Activated CD4-positive, alpha-beta memory T cell treated with anti-CD3 and anti-CD28 coated beads for 36 hours (primary cell): ENCODE measurements at regions not wholly inside any gene's neighbourhood (a gene's known extent, or its start where the extent isn't known, plus 50 kb on each side); places are given as distances from the start of the nearest gene placed in this dataset.

Source experiments
- CTCF ChIA-PET: fragments of 350-600 bp; sonication (Branson Sonifier 250); formaldehyde crosslinking; loops from one replicate; lab custom pipeline; 2021; ENCODE audit warnings: antibody characterized with exemption, inconsistent platforms; lab: Charles Lee
- POLR2A ChIA-PET: fragments of 350-600 bp; sonication (Branson Sonifier 250); formaldehyde crosslinking; loops from one replicate; lab custom pipeline; 2021; ENCODE audit warnings: antibody characterized with exemption; lab: Charles Lee
- DNase-seq: peaks from one replicate; pipeline ENCODE4 v3.0.0-alpha.2; 2020
- H3K27ac Mint-ChIP-seq: one replicate; pipeline ENCODE4 v1.8.0; 2021; ENCODE audit warnings: mixed read lengths
- H3K27me3 Mint-ChIP-seq: one replicate; pipeline ENCODE4 v1.8.0; 2021; ENCODE audit warnings: mixed read lengths
- H3K36me3 Mint-ChIP-seq: one replicate; pipeline ENCODE4 v1.8.0; 2021; ENCODE audit warnings: mixed read lengths
- H3K4me1 Mint-ChIP-seq: one replicate; pipeline ENCODE4 v1.8.0; 2021; ENCODE audit warnings: low read depth, mixed read lengths
- H3K4me3 Mint-ChIP-seq: one replicate; pipeline ENCODE4 v1.8.0; 2021; ENCODE audit warnings: mild to moderate bottlenecking, mixed read lengths
- H3K9me3 Mint-ChIP-seq: one replicate; pipeline ENCODE4 v1.8.0; 2021; ENCODE audit warnings: mixed read lengths
- intact Hi-C: fragments of 100-400 bp; cut with micrococcal nuclease; formaldehyde crosslinking; loops from one replicate; pipeline ENCODE4 v1.15.1; 2023

DNA sequence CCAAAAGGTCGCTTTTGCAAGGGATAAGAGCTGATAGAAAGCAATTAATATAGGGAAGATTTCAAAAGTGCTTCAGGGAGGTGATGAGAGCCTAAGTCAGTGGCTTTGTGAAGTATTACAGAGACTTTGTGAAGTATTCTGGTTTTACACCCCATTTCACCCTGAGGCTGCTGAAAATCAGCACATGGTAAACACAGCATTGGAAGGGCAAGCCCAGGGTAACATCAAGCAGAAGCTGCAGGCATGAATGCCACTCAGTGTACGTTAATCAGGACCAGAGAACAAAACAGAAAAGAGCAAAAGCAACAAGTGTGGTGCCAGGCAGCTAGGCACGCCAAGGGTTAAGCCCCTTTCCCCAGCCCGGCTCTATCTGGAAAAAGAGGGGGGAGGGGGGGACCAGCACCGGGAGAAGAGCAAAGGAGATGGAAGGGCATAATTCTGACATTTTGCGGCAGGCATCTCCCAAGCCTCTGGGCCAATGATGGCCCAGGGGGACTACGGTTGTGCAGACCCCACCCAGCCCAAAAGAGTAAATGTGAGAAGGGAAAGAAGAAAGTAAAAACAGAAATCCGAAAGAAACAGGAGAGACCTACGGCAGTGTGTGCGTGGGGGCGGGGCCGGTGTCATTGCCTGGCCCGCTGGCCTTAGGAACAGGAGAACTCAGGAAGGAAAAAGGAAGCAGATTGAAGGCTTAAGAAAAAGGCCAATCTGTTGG lies 58.9 kb downstream of the DHRS2 start:
- intact Hi-C loops: no loop called here
- H3K36me3 Mint-ChIP-seq: no peaks in the 10 kb centered on the region
- POLR2A ChIA-PET: no interaction called here
- H3K4me3 Mint-ChIP-seq: no peak overlapping the region
- no peak for DNase-seq
- H3K4me1 Mint-ChIP-seq: no peaks in the 10 kb centered on the region
- CTCF ChIA-PET: interaction anchor here (1.4 to 1.8 kb wide), 2 partner anchors 63 kb away, joined by 6 to 7 read pairs; no protein-coding TSS in a partner anchor
- H3K27ac Mint-ChIP-seq: no peak overlapping the region
- H3K9me3 Mint-ChIP-seq: peaks cover 2% of the 10 kb centered on the region
- peaks cover 25% of the 10 kb centered on the region for H3K27me3 Mint-ChIP-seq

DNA sequence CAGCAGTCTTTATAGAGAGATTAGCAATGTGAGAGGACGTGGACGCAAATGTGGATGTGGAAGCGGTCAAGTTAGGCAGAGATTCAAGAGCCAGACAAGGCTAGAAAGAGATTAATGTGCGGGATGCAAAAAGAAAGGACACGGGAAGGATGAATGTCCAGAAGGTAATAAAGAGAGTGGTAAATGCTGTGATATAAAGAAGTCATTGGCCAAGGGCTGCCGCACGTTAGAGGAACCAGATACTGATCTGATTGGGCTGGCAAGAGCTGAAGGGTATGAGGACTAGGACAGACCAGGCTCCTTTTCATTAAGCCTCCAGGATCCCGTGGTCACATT lies 59.5 kb downstream of the DHRS2 start:
- H3K27ac Mint-ChIP-seq: no peak overlapping the region
- H3K4me3 Mint-ChIP-seq: no peak overlapping the region
- CTCF ChIA-PET: interaction anchor here (1.8 kb wide), 1 partner anchor 63 kb away, joined by 7 read pairs; no protein-coding TSS in a partner anchor
- H3K36me3 Mint-ChIP-seq: no peaks in the 10 kb centered on the region
- POLR2A ChIA-PET: no interaction called here
- H3K9me3 Mint-ChIP-seq: peaks cover 2% of the 10 kb centered on the region
- no peak for DNase-seq
- intact Hi-C loops: no loop called here
- no peaks in the 10 kb centered on the region for H3K4me1 Mint-ChIP-seq
- peaks cover 25% of the 10 kb centered on the region for H3K27me3 Mint-ChIP-seq

DNA sequence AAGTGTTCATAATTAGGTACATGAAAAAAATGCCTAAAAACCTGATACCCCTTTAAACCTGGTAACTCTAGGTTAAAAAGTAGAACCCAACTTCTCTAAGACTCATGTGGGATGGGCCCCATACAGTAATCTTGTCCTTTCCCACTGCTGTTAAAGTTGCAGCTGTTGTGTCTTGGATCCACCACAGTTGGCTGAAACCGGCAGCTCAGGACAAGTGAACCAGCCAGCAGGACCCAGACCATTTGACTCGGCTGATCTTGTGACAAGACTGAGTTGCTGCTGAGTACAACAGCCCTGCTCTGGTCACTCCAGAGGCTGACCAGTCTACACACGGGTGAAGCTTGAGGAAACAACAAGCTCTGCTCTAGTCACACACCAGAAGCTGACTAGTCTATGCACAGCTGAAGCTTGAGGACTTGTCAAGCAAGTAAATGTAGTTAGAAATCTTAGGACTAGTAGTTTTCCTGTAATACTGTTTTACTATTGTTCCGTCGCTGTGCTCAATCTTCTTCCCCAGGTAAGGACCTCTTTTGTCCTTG lies 60.6 kb downstream of the DHRS2 start:
- Mint-ChIP-seq H3K4me3 (no peak overlapping the region), H3K9me3 (no peaks in the 10 kb centered on the region), H3K27ac (no peak overlapping the region), H3K27me3 (peaks cover 20% of the 10 kb centered on the region), H3K4me1 (no peaks in the 10 kb centered on the region), H3K36me3 (no peaks in the 10 kb centered on the region)
- intact Hi-C loops: no loop called here
- DNase-seq: no peak
- ChIA-PET POLR2A (no interaction called here), CTCF (interaction anchor here (1.8 kb wide), 1 partner anchor 65 kb away, joined by 7 read pairs; no protein-coding TSS in a partner anchor)

DNA sequence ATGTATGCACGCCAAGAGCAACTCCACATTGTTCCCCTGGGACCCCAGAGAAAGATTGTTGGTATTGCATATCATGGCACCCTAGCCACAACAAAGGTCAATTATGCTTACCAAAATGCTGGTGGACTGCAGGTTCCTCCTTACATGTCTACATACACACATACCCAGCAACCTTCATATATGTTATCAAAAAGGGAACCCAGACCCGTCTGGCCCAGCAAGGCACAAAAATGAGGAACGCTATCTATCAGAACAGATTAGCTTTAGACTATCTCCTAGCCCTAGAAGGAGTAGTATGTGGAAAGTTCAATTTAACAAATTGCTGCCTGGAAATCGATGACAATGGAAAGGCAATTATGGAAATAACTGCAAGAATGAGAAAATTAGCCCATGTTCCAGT lies 61.5 kb downstream of the DHRS2 start:
- CTCF ChIA-PET: no interaction called here
- Mint-ChIP-seq H3K4me3 (no peak overlapping the region), H3K27me3 (peaks cover 18% of the 10 kb centered on the region), H3K27ac (no peak overlapping the region), H3K36me3 (no peaks in the 10 kb centered on the region), H3K4me1 (no peaks in the 10 kb centered on the region), H3K9me3 (no peaks in the 10 kb centered on the region)
- POLR2A ChIA-PET: no interaction called here
- no peak for DNase-seq
- intact Hi-C loops: no loop called here

DNA sequence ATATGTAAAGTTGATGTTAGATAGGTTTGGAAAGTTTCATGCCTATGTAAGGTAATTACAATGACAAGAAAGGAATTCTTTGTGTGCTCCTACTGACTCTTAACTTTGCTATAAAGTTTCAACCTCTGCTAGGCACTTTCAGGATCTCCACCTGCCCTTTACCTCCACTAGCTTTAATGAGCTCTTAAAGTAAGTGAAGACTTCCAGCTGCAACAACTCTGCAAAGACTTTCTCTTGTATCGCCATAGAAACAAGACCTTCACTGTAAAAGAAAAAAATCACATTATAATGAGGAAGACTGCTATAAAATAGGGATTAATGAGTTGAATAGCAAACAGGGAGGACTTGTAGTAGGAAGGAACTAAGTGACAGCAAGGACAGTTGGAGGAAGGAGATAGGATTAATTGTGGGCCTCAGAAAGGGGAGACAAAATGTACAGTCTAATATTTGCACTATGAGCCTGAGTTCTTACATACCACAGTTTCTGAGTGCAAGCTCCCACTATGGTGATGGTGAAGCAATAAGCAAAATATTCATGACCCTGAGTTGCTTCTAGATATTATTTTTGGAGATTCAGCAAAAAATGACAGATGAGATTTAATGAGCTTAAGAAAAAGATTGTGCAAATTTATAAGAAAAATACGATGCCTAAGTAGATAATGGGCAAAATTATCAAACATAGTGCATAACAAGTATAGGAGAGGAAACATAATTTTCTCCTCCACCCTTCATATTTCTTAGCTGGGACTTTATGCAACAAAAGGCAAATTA lies 66.7 kb downstream of the DHRS2 start:
- H3K36me3 Mint-ChIP-seq: peaks cover 2% of the 10 kb centered on the region
- DNase-seq: no peak
- no peak overlapping the region for H3K27ac Mint-ChIP-seq
- no peaks in the 10 kb centered on the region for H3K4me1 Mint-ChIP-seq
- H3K9me3 Mint-ChIP-seq: peaks cover 19% of the 10 kb centered on the region
- POLR2A ChIA-PET: no interaction called here
- CTCF ChIA-PET: interaction anchor here (1.5 kb wide), 1 partner anchor 71 kb away, joined by 4 read pairs; no protein-coding TSS in a partner anchor
- intact Hi-C loops: no loop called here
- H3K4me3 Mint-ChIP-seq: no peak overlapping the region
- H3K27me3 Mint-ChIP-seq: peaks cover 14% of the 10 kb centered on the region

DNA sequence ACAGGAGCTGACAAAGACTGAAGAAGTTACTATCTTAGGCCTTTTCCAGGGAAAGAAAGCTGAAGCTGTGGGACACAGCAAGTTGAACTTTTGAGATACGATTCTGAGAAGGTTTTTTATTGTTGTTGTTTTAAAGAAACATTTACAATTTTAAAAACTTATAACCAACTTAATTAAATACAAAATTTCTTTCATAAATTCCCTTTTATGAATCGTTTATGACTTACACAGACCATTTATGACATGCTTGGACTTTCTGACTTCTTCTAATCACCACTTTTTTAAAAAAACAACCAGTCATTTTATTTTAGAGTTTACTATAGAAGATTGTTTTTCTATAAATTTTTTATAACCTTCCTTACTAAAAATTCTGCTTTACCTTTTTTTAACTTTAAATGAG lies 68.7 kb downstream of the DHRS2 start:
- Mint-ChIP-seq H3K4me1 (no peaks in the 10 kb centered on the region), H3K36me3 (peaks cover 2% of the 10 kb centered on the region), H3K4me3 (no peak overlapping the region), H3K27me3 (peaks cover 8% of the 10 kb centered on the region), H3K9me3 (peaks cover 19% of the 10 kb centered on the region), H3K27ac (no peak overlapping the region)
- CTCF ChIA-PET: interaction anchor here (0.8 to 1.0 kb wide), 2 partner anchors 116 to 189 kb away, joined by 3 to 4 read pairs; no protein-coding TSS in a partner anchor
- no peak for DNase-seq
- intact Hi-C loops: no loop called here
- POLR2A ChIA-PET: no interaction called here

DNA sequence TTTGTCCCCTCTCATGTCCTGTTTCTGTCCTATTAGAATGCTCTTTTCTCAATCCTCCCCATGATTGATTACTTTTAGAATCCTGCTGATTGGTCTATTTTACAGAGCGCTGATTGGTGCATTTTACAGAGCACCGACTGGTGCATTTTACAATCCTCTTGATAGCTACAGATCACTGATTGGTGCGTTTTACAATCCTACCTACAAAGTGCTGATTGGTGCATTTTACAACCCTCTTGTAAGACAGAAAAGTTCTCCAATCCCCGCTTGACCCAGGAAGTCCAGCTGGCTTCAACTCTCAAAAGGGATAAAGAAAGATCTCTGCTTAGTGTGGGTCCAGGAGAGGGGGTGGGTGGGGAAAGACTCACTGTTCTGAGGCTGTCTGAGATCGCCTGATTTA lies 71.3 kb downstream of the DHRS2 start:
- Mint-ChIP-seq H3K27ac (no peak overlapping the region), H3K4me3 (no peak overlapping the region), H3K9me3 (peaks cover 19% of the 10 kb centered on the region), H3K36me3 (peaks cover 2% of the 10 kb centered on the region), H3K4me1 (no peaks in the 10 kb centered on the region), H3K27me3 (peaks cover 6% of the 10 kb centered on the region)
- intact Hi-C loops: no loop called here
- CTCF ChIA-PET: interaction anchor here (0.7 to 2.2 kb wide), 2 partner anchors 76 to 118 kb away, joined by 3 to 6 read pairs; no protein-coding TSS in a partner anchor
- POLR2A ChIA-PET: no interaction called here
- no peak for DNase-seq

DNA sequence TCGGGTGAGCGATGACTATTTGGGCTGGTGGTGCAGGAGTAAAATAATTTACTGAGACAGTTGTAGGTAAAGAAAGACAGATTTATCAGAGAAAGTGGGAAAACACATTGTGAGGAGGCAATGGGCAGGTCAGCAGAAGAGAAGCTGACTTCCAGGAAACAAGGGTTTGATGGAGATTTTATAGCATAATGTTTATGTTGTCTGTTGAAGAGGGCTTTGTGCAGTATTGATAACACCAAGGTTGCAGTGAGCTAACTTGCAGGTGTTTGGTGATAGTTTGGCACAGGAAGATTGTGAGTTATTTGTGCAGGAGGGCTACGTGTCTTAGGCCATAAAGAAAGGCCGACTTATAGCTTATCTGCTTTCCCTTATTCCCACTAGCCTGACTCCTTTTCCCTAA lies 72.2 kb downstream of the DHRS2 start:
- Mint-ChIP-seq H3K27me3 (peaks cover 6% of the 10 kb centered on the region), H3K4me1 (no peaks in the 10 kb centered on the region), H3K9me3 (peaks cover 19% of the 10 kb centered on the region), H3K4me3 (no peak overlapping the region), H3K27ac (no peak overlapping the region), H3K36me3 (peaks cover 2% of the 10 kb centered on the region)
- ChIA-PET CTCF (interaction anchor here (2.2 kb wide), 1 partner anchor 77 kb away, joined by 6 read pairs; no protein-coding TSS in a partner anchor), POLR2A (no interaction called here)
- intact Hi-C loops: no loop called here
- DNase-seq: no peak

DNA sequence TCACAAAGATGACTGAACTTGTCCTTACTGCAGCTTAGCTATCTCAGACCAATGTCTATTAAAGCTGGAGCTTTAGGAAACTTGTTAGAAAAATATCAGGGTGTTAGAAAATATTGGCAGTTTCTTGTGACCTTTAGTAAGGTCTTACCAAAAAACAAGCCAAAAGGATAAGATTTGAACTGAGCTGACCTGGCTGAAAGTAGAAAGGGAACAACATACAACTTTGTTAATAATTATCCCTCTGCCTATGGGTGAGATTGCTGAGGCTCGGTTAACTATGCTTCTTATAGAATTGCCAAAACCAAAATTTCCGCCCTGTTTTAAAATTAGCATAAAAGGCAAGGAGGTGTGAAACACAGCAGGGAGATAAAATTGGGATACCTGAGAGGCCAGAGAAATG lies 73.8 kb downstream of the DHRS2 start:
- H3K27me3 Mint-ChIP-seq: peaks cover 7% of the 10 kb centered on the region
- no peak overlapping the region for H3K4me3 Mint-ChIP-seq
- intact Hi-C loops: no loop called here
- no peaks in the 10 kb centered on the region for H3K4me1 Mint-ChIP-seq
- H3K36me3 Mint-ChIP-seq: no peaks in the 10 kb centered on the region
- POLR2A ChIA-PET: no interaction called here
- H3K9me3 Mint-ChIP-seq: peaks cover 9% of the 10 kb centered on the region
- CTCF ChIA-PET: no interaction called here
- DNase-seq: no peak
- H3K27ac Mint-ChIP-seq: no peak overlapping the region

DNA sequence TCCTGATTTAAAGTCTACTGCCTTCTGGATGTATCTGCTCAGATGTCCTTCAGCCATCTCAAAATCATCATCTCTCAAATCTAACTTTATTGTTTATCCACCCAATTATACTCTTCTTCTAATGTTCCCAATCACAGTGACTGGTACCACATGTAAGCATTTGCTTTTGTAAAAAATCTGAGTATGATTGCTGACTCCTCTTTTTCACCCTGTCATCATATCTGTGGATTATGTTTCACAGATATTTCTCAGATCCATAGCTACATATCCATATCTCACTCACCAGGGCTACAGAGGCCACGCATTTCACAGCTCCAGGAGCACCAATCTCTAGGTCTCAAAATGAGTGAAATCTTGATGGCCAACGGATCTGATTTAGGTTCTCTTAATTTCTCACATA lies 76.1 kb downstream of the DHRS2 start:
- Mint-ChIP-seq H3K4me3 (no peak overlapping the region), H3K9me3 (no peaks in the 10 kb centered on the region), H3K4me1 (no peaks in the 10 kb centered on the region), H3K36me3 (no peaks in the 10 kb centered on the region), H3K27ac (no peak overlapping the region), H3K27me3 (peaks cover 9% of the 10 kb centered on the region)
- ChIA-PET POLR2A (no interaction called here), CTCF (interaction anchor here (0.6 to 1.6 kb wide), 3 partner anchors 15 to 650 kb away, joined by 3 to 9 read pairs (median 4); no protein-coding TSS in a partner anchor)
- DNase-seq: no peak
- intact Hi-C loops: no loop called here

DNA sequence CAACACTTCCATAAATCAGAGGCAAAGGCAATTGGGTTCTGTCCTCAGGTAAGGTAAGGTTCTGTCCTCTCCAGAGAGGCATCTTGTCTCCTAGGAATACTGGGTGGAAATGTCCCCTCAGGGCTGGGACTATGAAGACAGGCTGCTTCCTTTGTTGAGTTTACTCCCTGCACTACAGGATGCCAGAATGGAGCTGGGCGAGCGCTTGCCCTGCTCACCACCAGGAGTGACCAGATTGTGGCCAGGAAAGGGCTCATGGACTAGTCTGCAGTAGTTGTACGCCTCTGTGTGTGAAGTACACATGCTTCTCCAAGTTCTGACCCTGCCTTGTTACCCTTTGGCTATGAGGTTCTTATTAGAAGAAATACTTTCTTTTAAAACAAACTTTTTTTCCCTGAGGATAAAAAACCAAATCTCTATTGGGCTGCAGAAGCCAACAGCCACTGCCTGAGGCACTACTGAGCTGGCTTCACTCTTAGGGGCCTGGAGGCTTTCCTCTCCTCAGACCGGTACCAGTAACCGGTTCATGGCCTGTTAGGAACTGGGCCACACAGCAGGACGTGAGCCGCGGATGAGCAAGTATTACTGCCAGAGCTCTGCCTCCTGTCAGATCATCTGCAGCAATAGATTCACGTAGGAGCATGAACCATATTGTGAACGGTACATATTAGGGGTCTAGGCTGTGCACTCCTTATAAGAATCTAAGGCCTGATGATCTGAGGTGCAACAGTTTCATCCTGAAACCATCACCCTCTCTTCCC lies 83.2 kb downstream of the DHRS2 start:
- H3K4me1 Mint-ChIP-seq: no peaks in the 10 kb centered on the region
- DNase-seq: no peak
- ChIA-PET CTCF (interaction anchor here (1.6 kb wide), 1 partner anchor 87 kb away, joined by 6 read pairs; no protein-coding TSS in a partner anchor), POLR2A (no interaction called here)
- no peaks in the 10 kb centered on the region for H3K9me3 Mint-ChIP-seq
- H3K36me3 Mint-ChIP-seq: no peaks in the 10 kb centered on the region
- peaks cover 5% of the 10 kb centered on the region for H3K27me3 Mint-ChIP-seq
- H3K27ac Mint-ChIP-seq: no peak overlapping the region
- intact Hi-C loops: no loop called here
- no peak overlapping the region for H3K4me3 Mint-ChIP-seq

- Mint-ChIP-seq H3K4me1 (no peaks in the 10 kb centered on the region), H3K4me3 (no peak overlapping the region), H3K9me3 (no peaks in the 10 kb centered on the region), H3K36me3 (no peaks in the 10 kb centered on the region), H3K27ac (no peak overlapping the region), H3K27me3 (no peaks in the 10 kb centered on the region)
- ChIA-PET CTCF (no interaction called here), POLR2A (no interaction called here)
- DNase-seq: no peak
- intact Hi-C loops: no loop called here
These were observed 86.5 kb downstream of the DHRS2 start for GRCh38 chr14:23722675-23723074.
